HEK293 (cell line): ENCODE measurements at regions not wholly inside any gene's neighbourhood (a gene's known extent, or its start where the extent isn't known, plus 50 kb on each side); places are given as distances from the start of the nearest gene placed in this dataset.

Experiments
- CTCF ChIA-PET: fragments of 350-600 bp; formaldehyde crosslinking; extraction: SDS; loops from one replicate; lab custom pipeline; 2021; ENCODE audit warnings: antibody characterized with exemption; lab: Yijun Ruan, JAX
- POLR2A ChIA-PET: fragments of 300-600 bp; formaldehyde crosslinking; extraction: SDS; loops from one replicate; lab custom pipeline; 2020; ENCODE audit warnings: antibody characterized with exemption, inconsistent platforms; lab: Yijun Ruan, JAX
- H3K27ac ChIP-seq: fragments of 200-500 bp; sonication (Bioruptor generic); 2 replicates; pipeline ENCODE4 v1.5.1; 2014; ENCODE audit warnings: low read depth, low read length, control low read depth, inconsistent platforms; ENCODE audit errors: extremely low read depth
- H3K36me3 ChIP-seq, 2 experiments: fragments of 200-500 bp in 1 of 2; sonication (Bioruptor generic) in 1 of 2; 1 replicate in 1 of 2; 2 replicates in 1 of 2; pipeline ENCODE4 v1.5.1; 2014 to 2017; ENCODE audit warnings: inconsistent platforms in 2 of 2, low read length in 2 of 2; ENCODE audit not compliant: control insufficient read depth in 2 of 2, insufficient read depth in 1 of 2
- H3K4me1 ChIP-seq: fragments of 200-500 bp; sonication (Bioruptor generic); 2 replicates; pipeline ENCODE4 v1.5.1; 2014; ENCODE audit warnings: mild to moderate bottlenecking, low read length, inconsistent platforms; ENCODE audit not compliant: control insufficient read depth, insufficient read depth
- H3K4me3 ChIP-seq: 2 replicates; pipeline ENCODE4 v1.5.1; 2011; ENCODE audit warnings: low read depth, mild to moderate bottlenecking, control low read depth, low read length, moderate library complexity
- H3K9me3 ChIP-seq: fragments of 200-500 bp; sonication (Bioruptor generic); 2 replicates; pipeline ENCODE4 v1.5.1; 2014; ENCODE audit warnings: low read depth, low read length, inconsistent platforms; ENCODE audit not compliant: control insufficient read depth, insufficient read depth
- KLF9 ChIP-seq: fragments of 450-650 bp; formaldehyde crosslinking; IDR thresholded peaks from 2 replicates; pipeline ENCODE4 v1.5.1; 2016; ENCODE audit warnings: missing biosample characterization, missing genetic modification characterization, low read depth
- PATZ1 ChIP-seq: fragments of 450-650 bp; formaldehyde crosslinking; IDR thresholded peaks from 2 replicates; pipeline ENCODE4 v1.5.1; 2016; ENCODE audit warnings: missing biosample characterization, missing genetic modification characterization
- SETDB1 ChIP-seq: IDR thresholded peaks from one replicate; pipeline ENCODE4 v1.6.1; 2017; ENCODE audit warnings: mild to moderate bottlenecking, low read length, moderate library complexity, mixed read lengths; ENCODE audit not compliant: insufficient read length
- SP7 ChIP-seq: fragments of 450-650 bp; formaldehyde crosslinking; IDR thresholded peaks from 2 replicates; pipeline ENCODE4 v1.5.1; 2016; ENCODE audit warnings: missing biosample characterization, missing genetic modification characterization
- YY1 ChIP-seq: fragments of 450-650 bp; formaldehyde crosslinking; IDR thresholded peaks from 2 replicates; pipeline ENCODE4 v1.5.1; 2018; ENCODE audit warnings: missing biosample characterization, missing genetic modification characterization
- ZBTB20 ChIP-seq: fragments of 450-650 bp; formaldehyde crosslinking; IDR thresholded peaks from 2 replicates; pipeline ENCODE4 v1.5.1; 2016; ENCODE audit warnings: missing biosample characterization, missing genetic modification characterization
- ZBTB26 ChIP-seq: fragments of 450-650 bp; formaldehyde crosslinking; optimal IDR thresholded peaks from 2 replicates; pipeline ENCODE3; 2016; ENCODE audit warnings: missing biosample characterization, mild to moderate bottlenecking, missing genetic modification characterization
- ZNF121 ChIP-seq: fragments of 450-650 bp; formaldehyde crosslinking; IDR thresholded peaks from 2 replicates; pipeline ENCODE4 v1.5.1; 2016; ENCODE audit warnings: missing biosample characterization, missing genetic modification characterization
- ZNF133 ChIP-seq: fragments of 450-650 bp; formaldehyde crosslinking; IDR thresholded peaks from 2 replicates; pipeline ENCODE4 v1.5.1; 2016; ENCODE audit warnings: missing biosample characterization, missing genetic modification characterization
- ZNF140 ChIP-seq: fragments of 450-650 bp; formaldehyde crosslinking; IDR thresholded peaks from 2 replicates; pipeline ENCODE4 v1.5.1; 2016; ENCODE audit warnings: missing biosample characterization, missing genetic modification characterization
- ZNF169 ChIP-seq: fragments of 450-650 bp; formaldehyde crosslinking; IDR thresholded peaks from 2 replicates; pipeline ENCODE4 v1.5.1; 2016; ENCODE audit warnings: missing biosample characterization, missing genetic modification characterization
- ZNF175 ChIP-seq: fragments of 450-650 bp; formaldehyde crosslinking; IDR thresholded peaks from 2 replicates; pipeline ENCODE4 v1.5.1; 2016; ENCODE audit warnings: missing biosample characterization, missing genetic modification characterization
- ZNF184 ChIP-seq: fragments of 450-650 bp; IDR thresholded peaks from 2 replicates; pipeline ENCODE4 v1.5.1; 2018; ENCODE audit warnings: missing biosample characterization, mild to moderate bottlenecking, missing genetic modification characterization
- ZNF223 ChIP-seq: fragments of 450-650 bp; formaldehyde crosslinking; IDR thresholded peaks from 2 replicates; pipeline ENCODE4 v1.5.1; 2016; ENCODE audit warnings: missing biosample characterization, missing genetic modification characterization
- ZNF366 ChIP-seq: fragments of 450-650 bp; formaldehyde crosslinking; conservative IDR thresholded peaks from 2 replicates; pipeline ENCODE4 v1.5.1; 2016; ENCODE audit warnings: missing biosample characterization, missing genetic modification characterization
- ZNF404 ChIP-seq: fragments of 450-650 bp; formaldehyde crosslinking; IDR thresholded peaks from 2 replicates; pipeline ENCODE4 v1.5.1; 2017; ENCODE audit warnings: missing biosample characterization, missing genetic modification characterization
- ZNF433 ChIP-seq: fragments of 450-650 bp; formaldehyde crosslinking; IDR thresholded peaks from 2 replicates; pipeline ENCODE4 v1.5.1; 2016; ENCODE audit warnings: missing biosample characterization, missing genetic modification characterization, low read depth
- ZNF449 ChIP-seq: fragments of 450-650 bp; formaldehyde crosslinking; IDR thresholded peaks from 2 replicates; pipeline ENCODE4 v1.5.1; 2017; ENCODE audit warnings: missing biosample characterization, mild to moderate bottlenecking, missing genetic modification characterization, moderate library complexity
- ZNF514 ChIP-seq: fragments of 450-650 bp; formaldehyde crosslinking; IDR thresholded peaks from 2 replicates; pipeline ENCODE4 v1.5.1; 2016; ENCODE audit warnings: missing biosample characterization, missing genetic modification characterization
- ZNF544 ChIP-seq: fragments of 450-650 bp; formaldehyde crosslinking; IDR thresholded peaks from 2 replicates; pipeline ENCODE4 v1.5.0; 2017; ENCODE audit warnings: missing biosample characterization, missing genetic modification characterization
- ZNF549 ChIP-seq: fragments of 450-650 bp; IDR thresholded peaks from 2 replicates; pipeline ENCODE4 v1.5.1; 2018; ENCODE audit warnings: missing biosample characterization, missing genetic modification characterization, mild to moderate bottlenecking, inconsistent platforms, moderate library complexity
- ZNF561 ChIP-seq: fragments of 450-650 bp; IDR thresholded peaks from 2 replicates; pipeline ENCODE4 v1.5.1; 2018; ENCODE audit warnings: missing biosample characterization, missing genetic modification characterization, borderline replicate concordance
- ZNF639 ChIP-seq: fragments of 450-650 bp; formaldehyde crosslinking; IDR thresholded peaks from 2 replicates; pipeline ENCODE4 v1.5.1; 2016; ENCODE audit warnings: missing biosample characterization, missing genetic modification characterization
- ZNF785 ChIP-seq: fragments of 450-650 bp; formaldehyde crosslinking; IDR thresholded peaks from 2 replicates; pipeline ENCODE4 v1.5.1; 2016; ENCODE audit warnings: missing biosample characterization, missing genetic modification characterization
- ZSCAN18 ChIP-seq: fragments of 450-650 bp; formaldehyde crosslinking; IDR thresholded peaks from 2 replicates; pipeline ENCODE4 v1.5.1; 2016; ENCODE audit warnings: missing biosample characterization, missing genetic modification characterization

GRCh38 chr19:5273782-5274181 lies 66.8 kb downstream of the PTPRS start:
- Histone ChIP-seq H3K4me1 (no peaks in the 10 kb centered on the region), H3K36me3 (peaks cover 0 to 22% of the 10 kb centered on the region in 2 experiments; a peak in 2 of 3 replicates), H3K9me3 (no peaks in the 10 kb centered on the region), H3K27ac (no peak overlapping the region), H3K4me3 (no peak overlapping the region)
- POLR2A ChIA-PET: no interaction called here
- CTCF ChIA-PET: no interaction called here
- no peak for TF ChIP-seq ZNF514 (tag by site-specific recombination)
- TF ChIP-seq ZNF449 (tag by site-specific recombination): no peak
- TF ChIP-seq ZNF184 (tag by site-specific recombination): no peak
- TF ChIP-seq PATZ1 (tag by site-specific recombination): no peak
- no peak for TF ChIP-seq ZNF133 (tag by site-specific recombination)
- no peak for TF ChIP-seq ZNF140
- no peak for TF ChIP-seq ZNF121
- no peak for TF ChIP-seq ZNF223 (tag by site-specific recombination)
- no peak for TF ChIP-seq ZNF169 (tag by site-specific recombination)
- TF ChIP-seq ZNF544 (tag by site-specific recombination): no peak
- TF ChIP-seq KLF9: no peak
- no peak for TF ChIP-seq ZNF549
- no peak for TF ChIP-seq ZNF561 (tag by site-specific recombination)
- TF ChIP-seq SP7 (tag by site-specific recombination): no peak
- no peak for TF ChIP-seq ZBTB26
- no peak for TF ChIP-seq ZNF639
- TF ChIP-seq SETDB1: no peak
- TF ChIP-seq ZNF366: no peak
- TF ChIP-seq ZSCAN18: no peak
- no peak for TF ChIP-seq ZNF404 (tag by site-specific recombination)

- Histone ChIP-seq H3K4me1 (no peaks in the 10 kb centered on the region), H3K27ac (no peak overlapping the region)
Measured at GRCh38 chr19:5271145-5271544, 69.5 kb downstream of the PTPRS start.

More at GRCh38 chr19:5271145-5271544, 69.5 kb downstream of the PTPRS start:
- CTCF ChIA-PET: interaction anchor here (0.6 to 0.7 kb wide), 2 partner anchors 121 to 1432 kb away, joined by 5 to 7 read pairs; no protein-coding TSS in a partner anchor
- TF ChIP-seq ZNF544 (tag by site-specific recombination): no peak
- TF ChIP-seq ZNF785 (tag by site-specific recombination): no peak
- no peak for TF ChIP-seq ZNF433 (tag by site-specific recombination)
- no peak for TF ChIP-seq ZBTB20 (tag by site-specific recombination)
- no peak for TF ChIP-seq ZNF175 (tag by site-specific recombination)
- TF ChIP-seq SP7 (tag by site-specific recombination): no peak
- TF ChIP-seq YY1 (tag by site-specific recombination): no peak
- Histone ChIP-seq H3K9me3 (no peaks in the 10 kb centered on the region), H3K4me3 (no peak overlapping the region), H3K36me3 (peaks cover 0 to 22% of the 10 kb centered on the region in 2 experiments; a peak in 2 of 3 replicates)
- POLR2A ChIA-PET: interaction anchor here (0.6 to 1.0 kb wide), 2 partner anchors 21 to 23 kb away, joined by 3 to 4 read pairs; no protein-coding TSS in a partner anchor
